AG09319 (cell line): ENCODE measurements at regions not wholly inside any gene's neighbourhood (a gene's known extent, or its start where the extent isn't known, plus 50 kb on each side); places are given as distances from the start of the nearest gene placed in this dataset.

ENCODE experiments used
- DNase-seq: peaks from one replicate; pipeline ENCODE4 v3.0.0-alpha.2; 2010; ENCODE audit warnings: low read depth; ENCODE audit errors: extremely low read depth
- TF ChIP-seq, protein P1 (sequence below): IDR thresholded peaks from 2 replicates; pipeline ENCODE4 v1.5.1; 2011; ENCODE audit warnings: low read depth, mild to moderate bottlenecking, inconsistent platforms, low read length, moderate library complexity

DNA sequence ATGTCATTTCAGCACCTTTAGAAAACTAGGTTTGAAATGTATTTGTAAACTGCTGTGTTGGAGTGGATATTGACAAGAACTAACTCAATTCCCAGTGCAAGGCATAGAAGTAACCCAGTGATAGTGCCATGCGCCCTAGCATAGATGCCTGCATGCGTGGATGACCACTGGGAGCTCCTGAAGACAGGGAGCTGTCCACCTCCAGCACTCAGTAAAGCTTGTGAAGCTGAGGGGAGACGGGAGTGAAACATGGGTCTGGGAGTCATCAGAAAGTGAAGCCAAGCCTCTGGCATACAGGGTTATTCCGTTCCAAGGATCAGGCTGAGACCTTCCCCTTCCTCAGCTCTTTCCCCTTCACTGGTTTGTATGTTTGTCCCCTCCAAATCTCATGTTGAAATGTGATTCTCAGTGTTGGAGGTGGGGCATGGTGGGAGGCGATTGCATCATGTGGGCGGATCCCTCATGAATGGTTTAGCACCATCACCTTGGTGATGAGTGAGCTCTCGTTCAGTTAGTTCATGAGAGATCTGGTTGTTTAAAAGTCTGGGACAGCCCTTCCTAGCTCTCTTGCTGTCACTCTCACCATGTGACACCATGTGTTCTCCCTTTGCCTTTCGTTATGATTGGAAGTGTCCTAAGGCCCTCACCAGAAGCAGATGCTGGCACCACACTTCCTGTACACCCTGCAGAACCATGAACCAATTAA, 146.5 kb upstream of the FERMT1 start:
- DNase-seq = no peak
- TF ChIP-seq, protein P1, sequence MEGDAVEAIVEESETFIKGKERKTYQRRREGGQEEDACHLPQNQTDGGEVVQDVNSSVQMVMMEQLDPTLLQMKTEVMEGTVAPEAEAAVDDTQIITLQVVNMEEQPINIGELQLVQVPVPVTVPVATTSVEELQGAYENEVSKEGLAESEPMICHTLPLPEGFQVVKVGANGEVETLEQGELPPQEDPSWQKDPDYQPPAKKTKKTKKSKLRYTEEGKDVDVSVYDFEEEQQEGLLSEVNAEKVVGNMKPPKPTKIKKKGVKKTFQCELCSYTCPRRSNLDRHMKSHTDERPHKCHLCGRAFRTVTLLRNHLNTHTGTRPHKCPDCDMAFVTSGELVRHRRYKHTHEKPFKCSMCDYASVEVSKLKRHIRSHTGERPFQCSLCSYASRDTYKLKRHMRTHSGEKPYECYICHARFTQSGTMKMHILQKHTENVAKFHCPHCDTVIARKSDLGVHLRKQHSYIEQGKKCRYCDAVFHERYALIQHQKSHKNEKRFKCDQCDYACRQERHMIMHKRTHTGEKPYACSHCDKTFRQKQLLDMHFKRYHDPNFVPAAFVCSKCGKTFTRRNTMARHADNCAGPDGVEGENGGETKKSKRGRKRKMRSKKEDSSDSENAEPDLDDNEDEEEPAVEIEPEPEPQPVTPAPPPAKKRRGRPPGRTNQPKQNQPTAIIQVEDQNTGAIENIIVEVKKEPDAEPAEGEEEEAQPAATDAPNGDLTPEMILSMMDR = no peak

DNA sequence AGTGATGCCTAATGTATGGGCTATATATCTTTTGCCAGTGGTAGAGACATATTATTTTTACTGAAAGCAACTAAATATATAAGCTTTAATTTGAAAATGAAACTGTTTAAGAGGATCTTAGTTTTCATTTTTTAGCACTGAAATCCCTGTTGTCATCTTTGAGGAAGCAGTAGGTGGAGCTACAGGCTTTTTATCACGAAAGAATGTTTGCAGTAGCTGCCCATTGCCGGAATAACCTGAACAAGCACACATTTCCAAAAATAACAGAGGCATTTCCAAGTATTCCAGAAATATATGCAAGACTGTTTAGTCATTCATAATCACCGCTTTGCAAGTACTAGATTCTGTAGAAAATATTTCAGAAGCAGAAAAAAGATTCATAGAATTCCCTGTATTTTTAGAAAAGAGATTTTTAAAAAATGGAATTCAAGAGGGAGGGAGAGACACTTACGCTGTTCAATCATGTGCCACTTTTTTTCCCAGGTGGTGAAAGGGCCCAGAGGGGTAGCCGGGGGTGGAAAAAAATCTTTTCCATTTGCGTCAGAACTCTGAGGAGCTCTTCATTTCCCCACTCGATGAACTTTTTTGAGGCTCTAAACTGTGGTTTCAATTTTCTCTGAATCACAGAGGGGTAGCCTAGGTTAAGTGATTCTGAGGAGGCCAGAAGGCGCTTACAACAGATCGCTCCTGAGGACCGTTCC, 142.5 kb upstream of the FERMT1 start:
- DNase-seq = peak; percentile 18
- TF ChIP-seq, protein P1 = peak; percentile 42

DNA sequence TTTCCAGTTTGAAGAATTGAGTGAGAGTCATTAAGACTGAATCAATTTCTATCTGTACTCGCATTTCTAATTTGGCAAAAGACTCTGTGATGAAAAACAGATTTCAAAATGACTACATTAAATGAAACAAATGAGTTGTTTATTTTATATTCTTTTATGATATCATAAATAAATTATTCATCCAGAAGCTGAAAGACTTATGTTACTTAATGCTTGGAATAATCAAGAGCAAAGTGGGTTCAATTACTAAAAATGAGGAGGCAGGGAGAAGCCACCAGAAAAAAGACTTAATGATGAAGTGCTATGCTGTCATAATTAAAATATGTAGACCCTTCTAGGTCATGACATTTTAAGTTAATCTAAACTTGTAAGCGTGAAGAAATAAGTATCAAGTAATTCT, 130.6 kb upstream of the FERMT1 start:
- DNase-seq = no peak
- TF ChIP-seq, protein P1 = no peak

DNA sequence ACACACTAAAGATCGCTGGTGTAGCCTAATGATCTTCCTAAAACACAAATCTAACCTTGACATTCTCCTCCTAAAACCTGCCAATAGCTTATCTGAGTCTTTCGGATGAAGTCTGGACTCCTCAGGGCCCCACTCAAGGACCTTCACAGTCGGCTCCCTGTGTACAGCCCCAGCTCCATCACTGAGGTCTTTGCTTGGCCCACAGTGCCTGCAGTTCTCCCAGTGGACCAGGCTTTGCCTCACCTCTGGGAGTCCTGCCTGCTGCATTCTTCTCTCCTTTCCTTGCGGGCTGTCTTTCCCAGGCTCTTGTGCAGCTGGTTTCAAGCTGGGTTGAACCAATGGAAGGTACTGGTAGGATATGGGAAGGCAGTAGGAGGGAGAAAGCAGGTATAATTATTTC, 122.6 kb upstream of the FERMT1 start:
- TF ChIP-seq, protein P1 = no peak
- DNase-seq = no peak

DNA sequence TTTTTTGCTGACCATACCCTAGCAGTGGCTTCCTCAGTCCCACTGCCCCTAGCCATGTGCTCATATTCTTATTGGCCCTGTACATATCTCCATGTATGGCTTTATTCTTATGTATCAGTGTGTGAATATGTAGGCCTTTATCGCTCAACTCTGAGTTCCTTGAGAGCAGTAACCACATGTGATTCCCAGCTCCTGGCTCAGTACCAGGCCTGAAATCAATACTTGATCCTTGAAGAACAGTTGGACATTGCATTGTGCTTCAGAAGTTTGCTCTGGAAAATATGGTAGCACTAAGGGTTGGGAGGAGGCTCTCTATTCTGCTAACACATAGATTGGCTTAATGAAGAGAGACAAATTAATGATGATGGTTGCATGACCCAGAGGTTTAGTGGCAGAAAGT, 118.8 kb upstream of the FERMT1 start:
- TF ChIP-seq, protein P1 = no peak
- DNase-seq = no peak

DNA sequence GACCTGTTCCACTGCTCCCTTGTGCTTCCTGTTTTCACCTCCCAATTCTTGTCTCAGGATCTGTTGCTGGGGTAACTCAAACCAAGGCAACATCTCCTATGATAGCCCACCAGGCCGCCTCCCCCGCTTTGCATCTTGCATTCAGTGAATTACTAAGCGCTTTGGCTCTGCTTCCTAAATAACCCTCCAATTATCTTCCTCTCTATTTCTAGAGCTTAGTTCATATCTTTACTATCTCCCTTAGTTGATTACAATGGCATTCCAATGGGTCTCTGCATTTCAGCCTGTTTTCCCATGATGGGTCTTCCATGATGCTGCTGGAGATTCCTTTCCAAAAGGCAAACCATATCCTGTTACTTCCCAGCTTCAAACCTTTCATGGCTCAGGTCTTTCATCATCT, 117.2 kb upstream of the FERMT1 start:
- TF ChIP-seq, protein P1 = no peak
- no peak for DNase-seq

DNA sequence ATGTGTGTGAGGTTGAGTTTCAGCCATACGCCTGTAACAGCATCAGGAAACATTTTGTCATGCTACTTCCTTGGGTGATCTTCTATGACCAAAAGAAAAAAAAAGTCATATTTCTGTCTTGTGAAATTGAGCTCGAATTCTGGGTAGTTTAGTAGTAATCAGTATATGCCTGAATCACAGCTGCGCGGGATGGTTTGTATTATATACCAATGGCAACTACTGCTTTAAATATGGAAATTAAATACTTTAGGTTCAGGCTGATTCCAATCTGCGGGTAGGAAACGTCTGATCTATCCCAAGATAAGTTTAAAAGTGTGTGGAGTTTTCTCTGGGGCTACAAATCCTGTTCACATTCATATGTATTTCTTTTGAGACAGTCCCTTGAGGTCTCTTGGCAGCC, 115.6 kb upstream of the FERMT1 start:
- DNase-seq = peak; percentile 0
- TF ChIP-seq, protein P1 = no peak
